ENCODE measurements at regions not wholly inside any gene's neighbourhood (a gene's known extent, or its start where the extent isn't known, plus 50 kb on each side); places are given as distances from the start of the nearest gene placed in this dataset.
"Not testable (repeated sequence)": the region's sequence is repeated elsewhere in the genome, so short reads cannot be mapped to it uniquely, and the experiment has no call there.

DNA sequence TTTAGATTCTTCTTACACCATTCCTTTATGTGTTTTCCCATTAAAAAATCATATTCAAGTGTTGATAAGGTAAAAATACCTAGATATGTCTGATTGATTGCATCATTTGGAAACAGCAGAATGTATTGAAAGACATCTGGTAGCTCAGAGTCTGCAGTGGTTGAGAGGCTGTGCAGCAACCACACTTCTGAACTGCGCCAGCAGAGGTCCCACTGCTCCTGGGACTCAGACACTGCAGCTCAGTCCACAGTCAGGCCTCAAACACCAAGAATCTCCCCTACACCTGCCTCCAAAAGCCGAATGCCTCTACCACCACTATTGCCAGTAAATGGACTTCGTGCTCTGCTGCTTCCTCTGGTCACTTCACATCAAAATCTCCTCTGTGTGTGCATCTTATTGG lies 176.9 kb upstream of the LMCD1 start:
- Histone ChIP-seq H3K27me3 (no peaks in the 10 kb centered on the region), H3K4me1 (peaks cover 0 to under 1% of the 10 kb centered on the region in 2 donors), H3K9me3 (no peaks in the 10 kb centered on the region), H3K27ac (no peak overlapping the region), H3K4me3 (no peak overlapping the region), H3K36me3 (no peaks in the 10 kb centered on the region)
- TF ChIP-seq, protein P1, sequence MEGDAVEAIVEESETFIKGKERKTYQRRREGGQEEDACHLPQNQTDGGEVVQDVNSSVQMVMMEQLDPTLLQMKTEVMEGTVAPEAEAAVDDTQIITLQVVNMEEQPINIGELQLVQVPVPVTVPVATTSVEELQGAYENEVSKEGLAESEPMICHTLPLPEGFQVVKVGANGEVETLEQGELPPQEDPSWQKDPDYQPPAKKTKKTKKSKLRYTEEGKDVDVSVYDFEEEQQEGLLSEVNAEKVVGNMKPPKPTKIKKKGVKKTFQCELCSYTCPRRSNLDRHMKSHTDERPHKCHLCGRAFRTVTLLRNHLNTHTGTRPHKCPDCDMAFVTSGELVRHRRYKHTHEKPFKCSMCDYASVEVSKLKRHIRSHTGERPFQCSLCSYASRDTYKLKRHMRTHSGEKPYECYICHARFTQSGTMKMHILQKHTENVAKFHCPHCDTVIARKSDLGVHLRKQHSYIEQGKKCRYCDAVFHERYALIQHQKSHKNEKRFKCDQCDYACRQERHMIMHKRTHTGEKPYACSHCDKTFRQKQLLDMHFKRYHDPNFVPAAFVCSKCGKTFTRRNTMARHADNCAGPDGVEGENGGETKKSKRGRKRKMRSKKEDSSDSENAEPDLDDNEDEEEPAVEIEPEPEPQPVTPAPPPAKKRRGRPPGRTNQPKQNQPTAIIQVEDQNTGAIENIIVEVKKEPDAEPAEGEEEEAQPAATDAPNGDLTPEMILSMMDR (IDR thresholded peaks at IDR 0.05) = peak in 1 of 2 donors; percentile 66
- no peak for DNase-seq (ENCODE audit: low spot score)

DNA sequence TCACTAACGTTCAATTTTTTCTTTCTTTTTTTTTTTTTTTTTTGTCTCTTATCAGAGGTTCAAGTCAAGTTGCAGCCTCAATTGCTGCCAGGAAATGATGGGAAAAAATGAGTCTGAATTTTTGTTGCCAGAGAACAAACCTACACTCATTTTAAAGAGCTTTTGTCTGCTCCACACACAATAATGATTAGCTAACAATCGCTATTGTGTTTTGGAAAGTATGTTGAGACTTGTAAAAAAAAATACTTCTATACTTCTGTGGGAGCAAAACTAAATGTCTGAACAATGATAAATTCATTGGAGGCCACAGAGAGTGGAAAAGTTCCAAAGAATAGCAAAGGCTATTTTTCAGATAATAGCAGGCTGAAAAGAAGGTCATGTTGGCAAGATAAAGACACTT lies 176.3 kb upstream of the LMCD1 start:
- H3K9me3 ChIP-seq = no peaks in the 10 kb centered on the region
- TF ChIP-seq, protein P1 (IDR thresholded peaks at IDR 0.05) = no peak
- H3K27ac ChIP-seq = no peak overlapping the region
- no peak for DNase-seq (ENCODE audit: low spot score)
- H3K36me3 ChIP-seq = no peaks in the 10 kb centered on the region
- H3K4me3 ChIP-seq = no peak overlapping the region
- peaks cover 0 to 5% of the 10 kb centered on the region in 2 donors for H3K4me1 ChIP-seq
- H3K27me3 ChIP-seq = no peaks in the 10 kb centered on the region

DNA sequence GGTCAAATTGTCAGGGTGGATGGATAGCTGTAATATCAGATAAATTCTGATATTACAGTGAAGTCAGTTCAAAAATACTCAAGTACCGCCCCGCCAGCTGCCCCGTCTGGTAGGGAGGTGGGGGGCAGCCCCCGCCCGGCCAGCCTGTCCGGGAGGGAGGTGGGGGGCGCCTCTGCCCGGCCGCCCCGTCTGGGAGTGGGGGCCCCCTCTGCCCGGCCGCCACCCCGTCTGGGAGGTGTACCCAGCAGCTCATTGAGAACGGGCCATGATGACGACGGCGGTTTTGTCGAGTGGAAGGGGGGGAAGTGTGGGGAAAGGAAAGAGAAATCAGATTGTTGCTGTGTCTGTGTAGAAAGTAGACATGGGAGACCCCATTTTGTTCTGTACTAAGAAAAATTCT lies 175.8 kb upstream of the LMCD1 start:
- DNase-seq (ENCODE audit: low spot score) = not testable (repeated sequence)

DNA sequence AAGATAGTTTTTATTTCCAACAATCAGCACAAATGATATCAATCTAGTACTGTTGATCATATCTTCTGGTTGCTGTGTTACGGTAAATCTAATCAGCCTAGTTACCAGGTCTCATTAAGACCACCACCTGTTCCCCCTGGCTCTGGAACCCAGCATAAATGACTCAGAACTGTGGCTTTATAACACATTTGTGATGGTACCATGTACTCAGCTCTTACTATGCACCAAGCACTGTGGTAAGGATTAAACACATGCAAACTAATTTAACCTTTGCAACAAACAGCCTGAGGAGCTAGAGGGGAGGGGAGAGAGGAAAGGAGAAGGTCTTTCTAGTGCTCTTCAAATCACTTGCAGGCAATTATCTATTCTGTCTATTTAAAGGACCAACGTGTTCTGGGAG lies 173.9 kb upstream of the LMCD1 start:
- DNase-seq (ENCODE audit: low spot score) = no peak
- no peaks in the 10 kb centered on the region for H3K27me3 ChIP-seq
- H3K9me3 ChIP-seq = no peaks in the 10 kb centered on the region
- no peak overlapping the region for H3K27ac ChIP-seq
- peaks cover 0 to 5% of the 10 kb centered on the region in 2 donors for H3K4me1 ChIP-seq
- TF ChIP-seq, protein P1 (IDR thresholded peaks at IDR 0.05) = no peak
- no peak overlapping the region for H3K4me3 ChIP-seq
- no peaks in the 10 kb centered on the region for H3K36me3 ChIP-seq

More for the DNA sequence above, 175.8 kb upstream of the LMCD1 start:
- H3K27me3 ChIP-seq, H3K36me3 ChIP-seq, H3K27ac ChIP-seq, H3K4me3 ChIP-seq, H3K4me1 ChIP-seq, H3K9me3 ChIP-seq: not testable (repeated sequence)

DNA sequence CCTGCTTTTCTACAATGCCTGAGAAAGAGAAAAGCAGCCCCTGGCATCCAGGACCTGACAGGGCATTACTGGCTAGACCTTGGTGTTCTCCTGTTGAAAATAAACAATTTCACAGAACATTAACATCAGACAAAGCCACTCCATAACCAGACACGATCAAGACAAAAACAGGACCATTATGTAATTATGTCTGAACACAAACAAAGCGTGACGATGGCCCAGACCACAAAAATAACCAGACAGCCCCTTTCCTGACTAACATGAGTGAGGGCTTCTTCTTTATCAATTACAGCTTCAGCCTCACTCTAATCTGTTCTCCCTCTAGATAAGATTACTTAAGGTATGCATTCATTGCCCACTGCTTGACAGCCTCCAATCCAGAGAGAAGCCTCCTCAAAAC lies 172.7 kb upstream of the LMCD1 start:
- H3K36me3 ChIP-seq = no peaks in the 10 kb centered on the region
- H3K27me3 ChIP-seq = no peaks in the 10 kb centered on the region
- DNase-seq (ENCODE audit: low spot score) = no peak
- TF ChIP-seq, protein P1 (IDR thresholded peaks at IDR 0.05) = no peak
- no peak overlapping the region for H3K27ac ChIP-seq
- H3K9me3 ChIP-seq = no peaks in the 10 kb centered on the region
- H3K4me3 ChIP-seq = no peak overlapping the region
- H3K4me1 ChIP-seq = peaks cover 0 to 5% of the 10 kb centered on the region in 2 donors

DNA sequence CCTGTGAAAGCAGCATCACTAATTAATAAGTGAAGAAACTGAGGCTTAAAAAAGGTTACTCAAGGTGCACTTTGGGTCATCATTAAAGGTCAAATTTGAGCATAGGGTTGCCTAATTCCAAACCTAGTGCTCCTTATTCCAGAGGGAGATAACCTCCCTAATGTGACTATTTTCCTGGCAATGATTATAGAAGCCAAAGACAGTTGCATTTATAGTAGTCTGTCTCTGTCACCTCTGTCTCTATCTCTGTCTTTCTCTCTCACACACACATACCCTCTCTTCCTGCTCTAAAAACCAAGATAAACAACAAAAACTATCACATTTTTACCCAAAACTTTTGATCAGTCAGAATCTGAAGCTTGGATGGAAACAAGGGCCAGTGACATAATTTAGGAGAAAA lies 172.0 kb upstream of the LMCD1 start:
- Histone ChIP-seq H3K9me3 (no peaks in the 10 kb centered on the region), H3K4me3 (no peak overlapping the region), H3K4me1 (peaks cover 0 to 5% of the 10 kb centered on the region in 2 donors), H3K36me3 (no peaks in the 10 kb centered on the region), H3K27me3 (no peaks in the 10 kb centered on the region), H3K27ac (no peak overlapping the region)
- no peak for DNase-seq (ENCODE audit: low spot score)
- TF ChIP-seq, protein P1 (IDR thresholded peaks at IDR 0.05) = no peak
